KMS-11 (cell line): ENCODE measurements at regions not wholly inside any gene's neighbourhood (a gene's known extent, or its start where the extent isn't known, plus 50 kb on each side); places are given as distances from the start of the nearest gene placed in this dataset.

Experiments used
- H2AFZ ChIP-seq: fragments of 200-600 bp; sonication (generic); 2 replicates; pipeline ENCODE4 v1.6.1; 2016; ENCODE audit warnings: antibody characterized with exemption, mixed run types, low read depth
- H3K27ac ChIP-seq: fragments of 200-600 bp; sonication (generic); 2 replicates; pipeline ENCODE4 v1.6.1; 2016; ENCODE audit warnings: mild to moderate bottlenecking, mixed run types
- H3K27me3 ChIP-seq: fragments of 200-600 bp; sonication (generic); 2 replicates; pipeline ENCODE4 v1.6.1; 2017; ENCODE audit warnings: mild to moderate bottlenecking, low read depth, mixed run types, moderate library complexity; ENCODE audit not compliant: insufficient read depth
- H3K36me3 ChIP-seq: fragments of 200-600 bp; sonication (generic); 2 replicates; pipeline ENCODE4 v1.6.1; 2017; ENCODE audit warnings: mild to moderate bottlenecking, mixed run types; ENCODE audit not compliant: insufficient read depth
- H3K4me1 ChIP-seq: fragments of 200-600 bp; sonication (generic); 2 replicates; pipeline ENCODE4 v1.6.1; 2016; ENCODE audit warnings: mild to moderate bottlenecking, low read depth, mixed run types; ENCODE audit not compliant: poor library complexity, severe bottlenecking
- H3K4me2 ChIP-seq: fragments of 200-600 bp; sonication (generic); 2 replicates; pipeline ENCODE4 v1.7.0; 2016; ENCODE audit warnings: mild to moderate bottlenecking, mixed run types
- H3K4me3 ChIP-seq: fragments of 200-600 bp; sonication (generic); IDR thresholded peaks from 2 replicates; pipeline ENCODE4 v1.6.1; 2017; ENCODE audit warnings: low read depth, low read length, mixed read lengths; ENCODE audit not compliant: insufficient read depth
- H3K79me2 ChIP-seq: fragments of 200-600 bp; sonication (generic); 2 replicates; pipeline ENCODE4 v1.6.1; 2016; ENCODE audit warnings: low read depth, mixed run types; ENCODE audit not compliant: insufficient read depth
- H3K9ac ChIP-seq: fragments of 200-600 bp; sonication (generic); 2 replicates; pipeline ENCODE4 v1.6.1; 2016; ENCODE audit warnings: mild to moderate bottlenecking, mixed run types
- H4K20me1 ChIP-seq: fragments of 200-600 bp; sonication (generic); 2 replicates; pipeline ENCODE4 v1.6.1; 2016; ENCODE audit warnings: mild to moderate bottlenecking, mixed run types; ENCODE audit not compliant: insufficient read depth
- CTCF ChIP-seq: fragments of 200-600 bp; sonication (generic); conservative IDR thresholded peaks from 2 replicates; pipeline ENCODE4 v1.6.1; 2017; ENCODE audit warnings: low read depth, mild to moderate bottlenecking, antibody characterized with exemption, low read length, moderate library complexity, mixed read lengths

- Histone ChIP-seq H4K20me1 (no peaks in the 10 kb centered on the region), H3K4me3 (no peak overlapping the region), H3K79me2 (no peaks in the 10 kb centered on the region), H3K27ac (no peak overlapping the region), H3K27me3 (no peaks in the 10 kb centered on the region), H2AFZ (no peak overlapping the region), H3K9ac (no peak overlapping the region), H3K4me2 (no peak overlapping the region), H3K36me3 (no peaks in the 10 kb centered on the region), H3K4me1 (peaks cover 3% of the 10 kb centered on the region)
- TF ChIP-seq CTCF = no peak
Observed at GRCh38 chr1:163877016-163877415, 555.3 kb downstream of the NUF2 start.

GRCh38 chr1:163885510-163885909 lies 563.8 kb downstream of the NUF2 start:
- H3K9ac ChIP-seq = no peak overlapping the region
- H3K27ac ChIP-seq = no peak overlapping the region
- no peaks in the 10 kb centered on the region for H3K79me2 ChIP-seq
- H2AFZ ChIP-seq = no peak overlapping the region
- no peak overlapping the region for H3K4me3 ChIP-seq
- H3K4me1 ChIP-seq = peaks cover 13% of the 10 kb centered on the region
- no peak overlapping the region for H3K4me2 ChIP-seq
- TF ChIP-seq CTCF = no peak
- H3K36me3 ChIP-seq = no peaks in the 10 kb centered on the region
- no peaks in the 10 kb centered on the region for H4K20me1 ChIP-seq
- no peaks in the 10 kb centered on the region for H3K27me3 ChIP-seq

- Histone ChIP-seq H2AFZ (no peak overlapping the region), H3K4me2 (no peak overlapping the region), H3K9ac (no peak overlapping the region), H3K27me3 (no peaks in the 10 kb centered on the region), H3K79me2 (no peaks in the 10 kb centered on the region), H3K27ac (no peak overlapping the region), H3K4me3 (no peak overlapping the region), H3K36me3 (no peaks in the 10 kb centered on the region), H4K20me1 (no peaks in the 10 kb centered on the region), H3K4me1 (no peaks in the 10 kb centered on the region)
- no peak for TF ChIP-seq CTCF
Observed at GRCh38 chr1:163896001-163896400, 574.2 kb downstream of the NUF2 start.

GRCh38 chr1:163897412-163898155 lies 575.8 kb downstream of the NUF2 start:
- Histone ChIP-seq H3K9ac (no peak overlapping the region), H3K4me2 (no peak overlapping the region), H3K36me3 (no peaks in the 10 kb centered on the region), H4K20me1 (no peaks in the 10 kb centered on the region), H3K4me3 (no peak overlapping the region), H3K4me1 (no peaks in the 10 kb centered on the region), H2AFZ (no peak overlapping the region), H3K27ac (no peak overlapping the region), H3K79me2 (no peaks in the 10 kb centered on the region), H3K27me3 (no peaks in the 10 kb centered on the region)
- no peak for TF ChIP-seq CTCF
